ENCODE measurements at regions not wholly inside any gene's neighbourhood (a gene's known extent, or its start where the extent isn't known, plus 50 kb on each side); places are given as distances from the start of the nearest gene placed in this dataset.

DNA sequence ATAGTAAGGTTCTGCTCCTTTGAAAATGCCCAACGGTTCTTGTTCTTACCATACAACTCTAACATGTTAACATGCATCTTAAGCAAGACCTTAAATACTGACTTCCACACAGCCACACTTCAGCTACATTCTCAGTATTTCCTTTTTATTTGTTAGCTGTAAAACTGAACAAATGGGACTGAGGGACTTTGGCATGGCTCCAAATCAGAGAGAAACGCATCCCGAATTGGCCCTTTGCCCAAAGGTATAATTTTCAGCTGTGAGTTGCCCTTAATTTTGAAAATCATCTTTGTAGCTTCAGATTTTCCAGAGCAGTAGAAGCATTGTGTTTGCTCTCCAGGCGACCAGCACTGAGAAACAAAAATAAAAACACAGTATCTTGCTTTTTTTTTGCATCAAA is 56.4 kb downstream of the NEUROD6 start:
- TF ChIP-seq, protein P1, sequence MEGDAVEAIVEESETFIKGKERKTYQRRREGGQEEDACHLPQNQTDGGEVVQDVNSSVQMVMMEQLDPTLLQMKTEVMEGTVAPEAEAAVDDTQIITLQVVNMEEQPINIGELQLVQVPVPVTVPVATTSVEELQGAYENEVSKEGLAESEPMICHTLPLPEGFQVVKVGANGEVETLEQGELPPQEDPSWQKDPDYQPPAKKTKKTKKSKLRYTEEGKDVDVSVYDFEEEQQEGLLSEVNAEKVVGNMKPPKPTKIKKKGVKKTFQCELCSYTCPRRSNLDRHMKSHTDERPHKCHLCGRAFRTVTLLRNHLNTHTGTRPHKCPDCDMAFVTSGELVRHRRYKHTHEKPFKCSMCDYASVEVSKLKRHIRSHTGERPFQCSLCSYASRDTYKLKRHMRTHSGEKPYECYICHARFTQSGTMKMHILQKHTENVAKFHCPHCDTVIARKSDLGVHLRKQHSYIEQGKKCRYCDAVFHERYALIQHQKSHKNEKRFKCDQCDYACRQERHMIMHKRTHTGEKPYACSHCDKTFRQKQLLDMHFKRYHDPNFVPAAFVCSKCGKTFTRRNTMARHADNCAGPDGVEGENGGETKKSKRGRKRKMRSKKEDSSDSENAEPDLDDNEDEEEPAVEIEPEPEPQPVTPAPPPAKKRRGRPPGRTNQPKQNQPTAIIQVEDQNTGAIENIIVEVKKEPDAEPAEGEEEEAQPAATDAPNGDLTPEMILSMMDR (IDR thresholded peaks at IDR 0.05), result no peak
- TF ChIP-seq ZFX (IDR thresholded peaks at IDR 0.05; ENCODE audit: borderline replicate concordance), result no peak
- no peak overlapping the region for H3K27ac ChIP-seq

DNA sequence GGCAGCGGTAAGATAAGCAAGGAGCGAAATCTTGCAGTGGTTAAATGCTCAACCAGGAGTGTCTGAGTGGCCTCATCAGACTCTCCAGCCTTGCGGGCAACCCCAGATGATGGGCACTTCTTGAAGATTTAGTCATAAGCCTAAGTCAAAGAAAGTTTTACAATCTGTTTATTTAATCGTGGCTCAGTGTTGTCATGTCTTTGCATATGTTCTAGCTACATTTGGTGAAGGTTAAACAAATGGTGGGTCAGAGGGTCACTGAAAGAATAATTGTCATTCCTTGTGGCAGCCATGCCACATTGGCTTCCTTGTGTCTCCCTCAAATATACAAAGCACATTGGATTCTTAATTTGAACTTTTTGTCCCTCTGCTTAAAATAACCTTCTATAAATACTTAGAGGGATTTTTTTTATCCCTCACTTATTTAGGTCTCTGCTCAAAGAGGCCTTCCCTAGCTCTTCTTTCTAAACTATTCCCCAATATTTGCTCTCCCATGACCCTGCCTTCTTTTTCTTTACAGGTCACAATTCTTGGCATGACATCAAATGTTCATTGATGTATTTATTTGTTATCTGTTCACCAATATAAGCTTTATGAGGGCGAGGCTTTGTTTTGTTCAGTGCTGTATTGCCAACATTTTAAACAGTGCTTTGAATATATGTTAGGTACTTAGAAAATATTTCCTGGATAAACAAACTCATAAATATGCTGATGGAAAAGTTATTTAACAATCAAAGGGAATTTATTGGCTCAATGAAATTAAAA is 68.7 kb downstream of the NEUROD6 start:
- no peak overlapping the region for H3K27ac ChIP-seq
- TF ChIP-seq, protein P1 (IDR thresholded peaks at IDR 0.05), result no peak
- TF ChIP-seq ZFX (IDR thresholded peaks at IDR 0.05; ENCODE audit: borderline replicate concordance), result no peak

DNA sequence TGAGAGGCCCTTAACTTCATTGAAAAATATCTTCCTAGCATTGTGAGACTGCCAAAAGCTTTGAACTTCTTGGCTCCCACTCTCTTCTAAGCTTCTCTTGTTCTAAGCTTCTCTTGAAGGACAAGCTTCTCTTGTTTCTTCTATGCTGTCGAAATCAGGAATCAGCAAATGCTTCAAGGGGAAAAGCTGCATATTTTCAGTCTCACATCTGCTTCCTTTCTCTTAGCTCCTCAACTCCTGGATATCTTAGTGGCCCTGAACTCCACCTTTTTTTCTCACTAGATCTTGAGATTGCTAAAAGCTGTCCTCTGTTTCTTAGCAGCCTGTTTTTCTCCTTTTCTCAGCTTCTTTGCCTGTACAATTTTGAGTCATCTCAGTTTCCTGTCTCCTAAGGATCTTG is 73.0 kb downstream of the NEUROD6 start:
- no peak overlapping the region for H3K27ac ChIP-seq
- TF ChIP-seq, protein P1 (IDR thresholded peaks at IDR 0.05), result no peak
- TF ChIP-seq ZFX (IDR thresholded peaks at IDR 0.05; ENCODE audit: borderline replicate concordance), result no peak

DNA sequence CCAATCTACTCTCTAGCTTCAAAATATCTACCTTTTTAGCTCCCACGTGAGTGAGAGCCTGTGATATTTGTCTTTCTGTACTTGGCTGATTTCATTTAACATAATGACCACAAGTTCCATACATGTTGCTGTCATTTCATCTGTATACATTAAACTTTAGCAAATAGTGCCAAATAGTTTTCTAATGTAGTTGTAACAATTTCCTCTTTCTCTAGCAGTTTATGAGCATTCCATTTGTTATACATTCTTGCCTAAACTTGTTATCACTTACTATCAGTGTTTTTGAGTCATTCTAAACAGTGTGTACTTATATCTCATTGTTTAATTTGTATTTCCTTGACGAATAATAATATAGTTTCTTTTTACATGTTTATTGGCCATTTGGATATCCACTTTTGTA is 77.2 kb downstream of the NEUROD6 start:
- no peak overlapping the region for H3K27ac ChIP-seq
- TF ChIP-seq ZFX (IDR thresholded peaks at IDR 0.05; ENCODE audit: borderline replicate concordance), result no peak
- TF ChIP-seq, protein P1 (IDR thresholded peaks at IDR 0.05), result no peak

DNA sequence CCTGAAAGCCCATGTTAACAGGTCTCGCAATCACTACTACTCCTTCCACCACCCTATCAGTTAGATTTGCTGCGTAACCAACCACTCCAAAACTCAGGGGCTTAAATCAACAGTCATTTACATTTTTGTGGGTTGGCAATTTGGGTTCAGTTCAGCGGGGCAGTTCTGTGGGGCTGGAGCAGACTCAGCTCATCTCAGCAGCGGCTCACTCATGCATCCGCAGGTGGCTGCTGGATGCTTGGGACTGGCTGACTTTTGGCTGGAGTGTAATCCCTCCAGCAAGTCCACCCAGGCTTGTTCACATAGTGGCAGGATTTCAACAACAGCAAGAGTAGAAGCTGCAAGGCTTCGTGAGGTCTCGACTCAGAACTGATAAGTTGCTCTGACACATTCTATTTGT is 79.2 kb downstream of the NEUROD6 start:
- TF ChIP-seq, protein P1 (IDR thresholded peaks at IDR 0.05), result no peak
- no peak for TF ChIP-seq ZFX (IDR thresholded peaks at IDR 0.05; ENCODE audit: borderline replicate concordance)
- H3K27ac ChIP-seq, result no peak overlapping the region

DNA sequence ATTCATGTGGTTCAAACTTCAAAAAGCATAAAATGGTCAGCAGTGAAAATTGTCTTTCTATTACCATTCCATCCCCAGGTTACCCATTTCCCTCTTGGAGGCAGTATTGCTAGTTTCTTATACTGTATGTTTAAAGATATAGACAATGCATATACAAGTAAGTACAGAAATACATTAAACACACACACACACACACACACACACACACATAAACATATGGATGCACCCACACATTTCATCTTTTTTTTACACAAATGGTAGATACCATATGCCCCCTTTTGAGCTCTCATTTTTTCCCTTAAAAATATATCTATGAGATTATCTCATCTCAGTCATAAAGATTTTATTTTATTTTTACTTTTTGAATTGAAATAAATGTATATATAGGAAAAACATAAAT is 79.7 kb downstream of the NEUROD6 start:
- TF ChIP-seq, protein P1 (IDR thresholded peaks at IDR 0.05), result no peak
- TF ChIP-seq ZFX (IDR thresholded peaks at IDR 0.05; ENCODE audit: borderline replicate concordance), result no peak
- no peak overlapping the region for H3K27ac ChIP-seq

DNA sequence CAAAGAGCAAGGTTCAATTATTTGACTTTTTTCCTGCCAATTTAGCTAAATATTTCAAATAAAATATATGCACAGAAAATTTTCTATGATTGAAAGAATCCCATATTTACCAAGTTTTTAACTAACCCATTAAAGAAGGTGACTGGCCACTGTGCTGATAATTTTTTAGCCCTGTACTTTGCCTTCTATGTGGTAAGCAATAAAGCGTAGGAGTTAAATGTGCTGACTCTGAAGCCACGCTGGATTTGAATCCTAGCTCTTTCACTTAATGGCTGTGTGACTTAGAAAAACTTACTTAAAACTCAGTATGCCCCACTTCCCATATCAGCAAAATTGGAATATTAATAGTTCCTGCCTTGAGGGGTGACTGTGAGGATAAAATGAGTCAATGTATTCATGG is 82.1 kb downstream of the NEUROD6 start:
- TF ChIP-seq, protein P1 (IDR thresholded peaks at IDR 0.05), result no peak
- TF ChIP-seq ZFX (IDR thresholded peaks at IDR 0.05; ENCODE audit: borderline replicate concordance), result no peak
- no peak overlapping the region for H3K27ac ChIP-seq
